Spleen (tissue), 7 donors: ENCODE measurements at regions not wholly inside any gene's neighbourhood (a gene's known extent, or its start where the extent isn't known, plus 50 kb on each side); places are given as distances from the start of the nearest gene placed in this dataset.

Experiments
- CTCF ChIP-seq, 11 experiments: fragments of 200-600 bp in 7 of 11; fragments of 450-650 bp in 4 of 11; sonication (generic) in 4 of 11; IDR thresholded peaks in 8 of 11; conservative IDR thresholded peaks in 3 of 11; 1 replicate in 7 of 11; 2 replicates in 4 of 11; pipeline versions ENCODE4 v1.4.0 to v1.8.0; 2016 to 2021; ENCODE audit warnings: antibody characterized with exemption in 11 of 11, inconsistent platforms in 4 of 11, mild to moderate bottlenecking in 1 of 11
- POLR2A ChIP-seq, 3 donors: fragments of 450-650 bp; IDR thresholded peaks; one replicate each; pipeline ENCODE4 v1.5.1; 2017; ENCODE audit warnings: antibody characterized with exemption in 3 of 3, mild to moderate bottlenecking in 1 of 3
- donor health status: DM: no; HTN: no; CAD: no; lungs with moderate emphysema.
- donor health status: DM: no; HTN: no; CAD: no.
- donor health status: DM: no; HTN: no; CAD: no.

DNA sequence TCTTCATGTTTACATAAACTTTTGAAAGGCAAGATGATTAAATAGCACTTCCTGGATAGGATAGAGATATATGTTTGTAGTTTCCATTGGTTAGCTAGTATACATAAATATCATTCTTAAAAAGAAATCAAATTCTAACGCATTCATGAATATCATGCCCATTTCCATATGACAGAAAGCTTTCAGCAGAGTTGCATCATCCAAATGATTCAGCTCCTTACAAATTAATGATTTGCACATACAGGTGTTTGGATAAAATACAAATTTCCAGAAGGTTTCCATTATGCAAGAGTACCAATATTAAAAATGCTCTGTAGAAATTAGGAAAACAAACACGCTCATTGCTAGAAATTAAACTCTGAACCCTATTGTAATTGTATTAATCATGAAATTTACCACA lies 264.4 kb downstream of the FOXG1 start:
- no peak for TF ChIP-seq POLR2A (IDR thresholded peaks at IDR 0.05)
- TF ChIP-seq CTCF (IDR thresholded peaks at IDR 0.05 in 8 of 11, conservative IDR thresholded peaks at IDR 0.05 in 3 of 11), result no peak
